ENCODE measurements at regions not wholly inside any gene's neighbourhood (a gene's known extent, or its start where the extent isn't known, plus 50 kb on each side); places are given as distances from the start of the nearest gene placed in this dataset.

- DNase-seq (ENCODE audit: low read depth) = peak; percentile 72
- H3K4me3 ChIP-seq (ENCODE audit: low read depth, low read length) = no peak overlapping the region
- TF ChIP-seq CTCF (IDR thresholded peaks at IDR 0.05; ENCODE audit: insufficient read depth, low read depth, low read length, missing control alignments) = no peak
Measured at GRCh38 chr15:69994429-69995205, 103.1 kb downstream of the TLE3 start.

- no peak overlapping the region for H3K4me3 ChIP-seq (ENCODE audit: low read depth, low read length)
- no peak for TF ChIP-seq CTCF (IDR thresholded peaks at IDR 0.05; ENCODE audit: insufficient read depth, low read depth, low read length, missing control alignments)
- DNase-seq (ENCODE audit: low read depth) = no peak
Measured at GRCh38 chr15:69996321-69997160, 101.2 kb downstream of the TLE3 start.

GRCh38 chr15:69997161-69997485 lies 100.6 kb downstream of the TLE3 start:
- no peak for TF ChIP-seq CTCF (IDR thresholded peaks at IDR 0.05; ENCODE audit: insufficient read depth, low read depth, low read length, missing control alignments)
- no peak for DNase-seq (ENCODE audit: low read depth)
- H3K4me3 ChIP-seq (ENCODE audit: low read depth, low read length) = no peak overlapping the region

Data from GM12865 (cell line).